ENCODE measurements at regions not wholly inside any gene's neighbourhood (a gene's known extent, or its start where the extent isn't known, plus 50 kb on each side); places are given as distances from the start of the nearest gene placed in this dataset.

- TF ChIP-seq CTCF (IDR thresholded peaks at IDR 0.05) (no peak), POLR2A (IDR thresholded peaks at IDR 0.05) (no peak)
- peaks cover 21% of the 10 kb centered on the region for H3K4me1 ChIP-seq
- no peaks in the 10 kb centered on the region for H3K27me3 ChIP-seq
- intact Hi-C loops (cut with DNase I; ENCODE audit: low total_unique reads) = no loop called here
- peak overlapping the region; percentile 29 to 72 for H3K27ac ChIP-seq
- peak; percentile 46 for DNase-seq
- no peaks in the 10 kb centered on the region for H3K9me3 ChIP-seq
- no peak overlapping the region for H3K4me3 ChIP-seq
- WGBS, 2 donors = 49 to 51% methylated on average over 4 of the region's 4 CpGs
- no peaks in the 10 kb centered on the region for H3K36me3 ChIP-seq (ENCODE audit: low read depth, missing control alignments)
Observed at GRCh38 chr1:219741011-219741970, 128.4 kb upstream of the ZC3H11B start.

DNA sequence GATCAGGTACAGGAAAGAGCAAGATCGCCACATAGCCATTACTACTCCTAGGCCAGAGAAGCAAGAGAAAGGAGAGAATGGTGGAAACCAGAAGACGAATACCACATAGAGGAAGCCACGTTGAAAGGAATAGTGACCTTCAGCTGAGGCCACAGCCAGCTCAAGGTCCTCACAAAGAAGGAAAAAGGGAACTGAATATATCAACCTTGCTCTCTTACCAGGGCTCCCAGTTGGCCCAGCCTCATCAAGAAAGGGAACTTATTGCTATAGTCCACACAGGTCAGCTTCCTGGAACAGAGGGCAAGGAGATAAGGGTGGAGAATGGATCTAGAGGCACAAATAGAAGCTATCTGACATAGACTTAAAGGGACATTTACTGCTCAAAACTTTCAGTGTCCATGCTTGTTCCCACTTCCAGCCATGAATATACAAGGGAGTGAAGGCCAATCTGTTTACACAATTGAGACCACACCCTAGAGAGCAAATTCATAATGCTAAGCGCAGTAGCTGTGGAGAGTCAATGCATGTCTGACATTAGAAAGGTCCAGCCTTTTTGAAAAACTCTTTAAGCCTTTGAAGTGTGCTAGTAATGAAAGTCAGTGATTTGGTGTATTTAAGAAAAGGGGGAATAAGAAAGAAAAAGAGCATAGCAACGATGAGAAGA, 120.7 kb upstream of the ZC3H11B start:
- Histone ChIP-seq H3K27me3 (no peaks in the 10 kb centered on the region), H3K9me3 (no peaks in the 10 kb centered on the region), H3K36me3 (ENCODE audit: low read depth, missing control alignments) (no peaks in the 10 kb centered on the region), H3K4me1 (no peaks in the 10 kb centered on the region), H3K4me3 (no peak overlapping the region), H3K27ac (no peak overlapping the region)
- no peak for TF ChIP-seq CTCF (IDR thresholded peaks at IDR 0.05)
- TF ChIP-seq POLR2A (IDR thresholded peaks at IDR 0.05) = no peak
- intact Hi-C loops (cut with DNase I; ENCODE audit: low total_unique reads) = no loop called here
- 76 to 78% methylated on average over 5 of the region's 5 CpGs for WGBS, 2 donors
- DNase-seq = no peak

- no peak for DNase-seq
- H3K27ac ChIP-seq = no peak overlapping the region
- no peaks in the 10 kb centered on the region for H3K36me3 ChIP-seq (ENCODE audit: low read depth, missing control alignments)
- WGBS, 2 donors = 85 to 86% methylated on average over 2 of the region's 2 CpGs
- TF ChIP-seq CTCF (IDR thresholded peaks at IDR 0.05) (no peak), POLR2A (IDR thresholded peaks at IDR 0.05) (no peak)
- H3K9me3 ChIP-seq = no peaks in the 10 kb centered on the region
- H3K27me3 ChIP-seq = no peaks in the 10 kb centered on the region
- no peak overlapping the region for H3K4me3 ChIP-seq
- H3K4me1 ChIP-seq = no peaks in the 10 kb centered on the region
- intact Hi-C loops (cut with DNase I; ENCODE audit: low total_unique reads) = no loop called here
Observed at GRCh38 chr1:219732814-219733491, 120.0 kb upstream of the ZC3H11B start.

DNA sequence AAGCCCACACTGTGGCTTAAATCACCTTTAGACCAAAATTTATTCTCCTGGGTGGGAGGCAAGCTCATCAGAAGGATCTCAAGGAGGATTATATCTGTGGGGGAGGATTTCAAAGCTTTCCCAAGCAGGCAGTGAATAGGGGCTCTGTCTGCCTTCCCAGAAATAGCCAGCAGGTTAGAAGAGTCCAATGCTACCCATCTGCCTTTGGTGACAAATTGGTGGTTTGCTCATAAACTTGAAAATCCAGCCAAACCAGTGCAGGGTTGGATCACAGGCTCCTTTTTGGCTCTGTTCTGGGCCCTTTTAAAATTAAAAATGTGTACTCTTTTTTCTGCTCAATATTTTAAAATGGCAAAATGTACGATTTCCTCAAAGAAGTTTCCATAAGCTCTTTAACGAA, 118.9 kb upstream of the ZC3H11B start:
- DNase-seq = no peak
- intact Hi-C loops (cut with DNase I; ENCODE audit: low total_unique reads) = no loop called here
- no peaks in the 10 kb centered on the region for H3K36me3 ChIP-seq (ENCODE audit: low read depth, missing control alignments)
- H3K9me3 ChIP-seq = no peaks in the 10 kb centered on the region
- 93 to 97% methylated on average over 2 of the region's 2 CpGs for WGBS, 2 donors
- no peak overlapping the region for H3K27ac ChIP-seq
- TF ChIP-seq POLR2A (IDR thresholded peaks at IDR 0.05) (no peak), CTCF (IDR thresholded peaks at IDR 0.05) (no peak)
- no peaks in the 10 kb centered on the region for H3K4me1 ChIP-seq
- no peak overlapping the region for H3K4me3 ChIP-seq
- no peaks in the 10 kb centered on the region for H3K27me3 ChIP-seq
